Neuronal stem cell (in vitro differentiated cells): ENCODE measurements at regions not wholly inside any gene's neighbourhood (a gene's known extent, or its start where the extent isn't known, plus 50 kb on each side); places are given as distances from the start of the nearest gene placed in this dataset.

Experiments
- DNase-seq: peaks from one replicate; pipeline ENCODE4 v3.0.0-alpha.2; 2013; ENCODE audit warnings: low spot score
- H2AFZ ChIP-seq: one replicate; pipeline ENCODE4 v1.6.1; 2013; ENCODE audit warnings: mild to moderate bottlenecking, low read length, inconsistent platforms
- H2AK5ac ChIP-seq: 2 replicates; pipeline ENCODE4 v1.6.1; 2013; ENCODE audit warnings: low read depth, mild to moderate bottlenecking, inconsistent platforms, low read length, moderate library complexity, mixed read lengths
- H2BK120ac ChIP-seq: 2 replicates; pipeline ENCODE4 v1.6.1; 2013; ENCODE audit warnings: low read depth, mild to moderate bottlenecking, inconsistent platforms, low read length, moderate library complexity, mixed read lengths
- H2BK12ac ChIP-seq: one replicate; pipeline ENCODE4 v1.6.1; 2013; ENCODE audit warnings: low read length, inconsistent platforms
- H2BK15ac ChIP-seq: 2 replicates; pipeline ENCODE4 v1.6.1; 2013; ENCODE audit warnings: mild to moderate bottlenecking, low read length, inconsistent platforms, mixed read lengths
- H2BK5ac ChIP-seq: one replicate; pipeline ENCODE4 v1.6.1; 2013; ENCODE audit warnings: inconsistent platforms, mild to moderate bottlenecking, low read length, moderate library complexity
- H3K14ac ChIP-seq: one replicate; pipeline ENCODE4 v1.6.1; 2013; ENCODE audit warnings: low read length, inconsistent platforms
- H3K18ac ChIP-seq: 2 replicates; pipeline ENCODE4 v1.6.1; 2013; ENCODE audit warnings: low read length, inconsistent platforms
- H3K23ac ChIP-seq: 2 replicates; pipeline ENCODE4 v1.6.1; 2013; ENCODE audit warnings: low read depth, mild to moderate bottlenecking, mixed read lengths, low read length, inconsistent platforms; ENCODE audit not compliant: poor library complexity
- H3K27ac ChIP-seq: replicated peaks from 3 replicates; pipeline ENCODE4 v1.5.1; 2013; ENCODE audit warnings: low read length, inconsistent platforms
- H3K27me3 ChIP-seq, 3 experiments: 2 replicates each; pipeline ENCODE4 v1.6.1; 2013; ENCODE audit warnings: low read length in 3 of 3, mild to moderate bottlenecking in 2 of 3, inconsistent platforms in 1 of 3, low read depth in 1 of 3, mixed read lengths in 1 of 3, moderate library complexity in 1 of 3; ENCODE audit not compliant: control insufficient read depth in 3 of 3, insufficient read depth in 3 of 3
- H3K36me3 ChIP-seq, 2 donors: replicated peaks in 1 of 2; 2 replicates each; pipeline ENCODE4 v1.6.1; 2013; ENCODE audit warnings: low read length in 2 of 2; ENCODE audit not compliant: control insufficient read depth in 2 of 2, insufficient read depth in 2 of 2
- H3K4ac ChIP-seq: 2 replicates; pipeline ENCODE4 v1.6.1; 2013; ENCODE audit warnings: inconsistent platforms, mild to moderate bottlenecking, low read length, moderate library complexity
- H3K4me1 ChIP-seq, 2 donors: 1 replicate in 1 of 2; 2 replicates in 1 of 2; pipeline ENCODE4 v1.6.1; 2013; ENCODE audit warnings: low read length in 2 of 2, low read depth in 1 of 2; ENCODE audit not compliant: control insufficient read depth in 2 of 2, insufficient read depth in 1 of 2
- H3K4me2 ChIP-seq: one replicate; pipeline ENCODE4 v1.6.1; 2013; ENCODE audit warnings: mild to moderate bottlenecking, low read length, inconsistent platforms; ENCODE audit not compliant: insufficient read depth, poor library complexity, severe bottlenecking
- H3K4me3 ChIP-seq, 2 donors: 2 replicates each; pipeline ENCODE4 v1.5.1; 2013; ENCODE audit warnings: low read length in 2 of 2, mild to moderate bottlenecking in 2 of 2, inconsistent platforms in 1 of 2, moderate library complexity in 1 of 2
- H3K79me1 ChIP-seq: one replicate; pipeline ENCODE4 v1.6.1; 2013; ENCODE audit warnings: low read depth, mild to moderate bottlenecking, inconsistent platforms, low read length, moderate library complexity
- H3K9ac ChIP-seq: one replicate; pipeline ENCODE4 v1.6.1; 2013; ENCODE audit warnings: mild to moderate bottlenecking, low read depth, low read length, inconsistent platforms; ENCODE audit not compliant: poor library complexity
- H3K9me3 ChIP-seq, 2 donors: replicated peaks in 1 of 2; 2 replicates each; pipeline versions ENCODE3 to v1.6.1; 2013; ENCODE audit warnings: low read length in 2 of 2, mild to moderate bottlenecking in 2 of 2, inconsistent platforms in 1 of 2, low read depth in 1 of 2, mixed read lengths in 1 of 2, moderate library complexity in 1 of 2; ENCODE audit not compliant: control insufficient read depth in 2 of 2, insufficient read depth in 1 of 2
- H4K8ac ChIP-seq: one replicate; pipeline ENCODE4 v1.6.1; 2013; ENCODE audit warnings: low read depth, mild to moderate bottlenecking, inconsistent platforms, low read length, moderate library complexity
- H4K91ac ChIP-seq: one replicate; pipeline ENCODE4 v1.6.1; 2013; ENCODE audit warnings: low read length, low read depth, mild to moderate bottlenecking, inconsistent platforms; ENCODE audit not compliant: poor library complexity
- WGBS, 2 donors: extraction: QIAGEN DNeasy Blood & Tissue Kit; methylation state at CpG; one replicate each; pipeline ENCODE4 v1.1.7; 2013; ENCODE audit warnings: missing lambda C conversion rate in 2 of 2, mixed read lengths in 1 of 2; ENCODE audit not compliant: insufficient read length in 2 of 2, insufficient replicate concordance in 1 of 2; ENCODE audit errors: extremely low coverage in 2 of 2; 5-methylcytosine and 5-hydroxymethylcytosine counted together

DNA sequence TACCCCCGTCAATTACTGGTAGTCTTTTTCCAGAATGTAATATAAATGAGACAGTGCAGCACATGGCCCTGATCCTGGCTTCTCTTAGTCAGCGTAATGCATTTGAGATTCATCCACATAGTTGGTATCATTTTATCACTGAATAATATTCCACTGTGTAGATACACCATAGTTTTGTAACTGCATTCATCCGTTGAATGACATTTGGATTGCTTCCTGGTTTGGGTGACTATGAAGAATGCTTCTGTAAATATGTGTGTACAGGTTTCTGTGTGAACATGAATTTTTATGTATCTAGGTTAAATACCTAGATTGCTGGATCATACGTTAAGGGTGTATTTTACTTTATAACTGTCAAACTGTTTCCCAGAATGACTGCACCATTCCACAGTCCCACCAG lies 62.6 kb upstream of the STMND1 start:
- Histone ChIP-seq H3K9ac (no peak overlapping the region), H2BK12ac (no peak overlapping the region), H3K9me3 (peaks cover 0 to 2% of the 10 kb centered on the region in 2 donors), H3K27ac (no peak overlapping the region), H3K14ac (no peak overlapping the region), H2AK5ac (no peak overlapping the region), H3K27me3 (no peaks in the 10 kb centered on the region), H3K4me1 (no peaks in the 10 kb centered on the region), H3K4me2 (no peak overlapping the region), H4K8ac (no peak overlapping the region), H3K18ac (no peak overlapping the region), H3K23ac (no peak overlapping the region), H3K4me3 (no peak overlapping the region), H2AFZ (no peak overlapping the region), H2BK120ac (no peak overlapping the region), H2BK15ac (no peak overlapping the region), H2BK5ac (no peak overlapping the region), H4K91ac (no peak overlapping the region), H3K79me1 (no peaks in the 10 kb centered on the region), H3K4ac (no peak overlapping the region), H3K36me3 (no peaks in the 10 kb centered on the region)
- no peak for DNase-seq
- WGBS, 2 donors: no CpG with 5 or more reads among the region's 4 CpGs

DNA sequence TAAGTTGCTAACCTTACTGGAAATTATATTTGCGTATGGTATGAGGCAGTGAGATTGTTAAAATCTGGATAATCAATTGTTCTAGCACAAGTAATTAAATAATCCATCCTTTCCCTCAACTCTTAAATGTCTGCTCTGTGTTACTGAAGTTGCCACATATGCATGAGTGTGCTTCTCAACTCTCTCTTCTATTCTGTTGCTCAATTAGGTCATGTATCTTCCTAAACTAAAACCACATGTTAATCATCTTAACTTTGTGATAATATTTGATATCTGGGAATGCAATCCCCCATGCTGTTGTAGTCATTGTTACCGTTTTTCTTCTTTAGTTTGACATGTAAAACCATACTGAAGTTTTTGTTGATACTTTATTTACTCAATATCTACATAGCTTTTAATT lies 63.5 kb upstream of the STMND1 start:
- H2BK12ac ChIP-seq: no peak overlapping the region
- no peak overlapping the region for H3K9ac ChIP-seq
- H3K4me1 ChIP-seq: no peaks in the 10 kb centered on the region
- no peak for DNase-seq
- H3K14ac ChIP-seq: no peak overlapping the region
- no peak overlapping the region for H2BK5ac ChIP-seq
- H2BK120ac ChIP-seq: no peak overlapping the region
- no peak overlapping the region for H3K4me3 ChIP-seq
- no peak overlapping the region for H3K4ac ChIP-seq
- H3K9me3 ChIP-seq: peaks cover 0 to 2% of the 10 kb centered on the region in 2 donors
- no peaks in the 10 kb centered on the region for H3K79me1 ChIP-seq
- no peak overlapping the region for H3K23ac ChIP-seq
- no peak overlapping the region for H4K91ac ChIP-seq
- H3K27ac ChIP-seq: no peak overlapping the region
- no peak overlapping the region for H2BK15ac ChIP-seq
- no peak overlapping the region for H3K18ac ChIP-seq
- no CpG with 5 or more reads among the region's 2 CpGs for WGBS, 2 donors
- H3K27me3 ChIP-seq: no peaks in the 10 kb centered on the region
- H2AK5ac ChIP-seq: no peak overlapping the region
- no peaks in the 10 kb centered on the region for H3K36me3 ChIP-seq
- H2AFZ ChIP-seq: no peak overlapping the region
- H4K8ac ChIP-seq: no peak overlapping the region
- H3K4me2 ChIP-seq: no peak overlapping the region

DNA sequence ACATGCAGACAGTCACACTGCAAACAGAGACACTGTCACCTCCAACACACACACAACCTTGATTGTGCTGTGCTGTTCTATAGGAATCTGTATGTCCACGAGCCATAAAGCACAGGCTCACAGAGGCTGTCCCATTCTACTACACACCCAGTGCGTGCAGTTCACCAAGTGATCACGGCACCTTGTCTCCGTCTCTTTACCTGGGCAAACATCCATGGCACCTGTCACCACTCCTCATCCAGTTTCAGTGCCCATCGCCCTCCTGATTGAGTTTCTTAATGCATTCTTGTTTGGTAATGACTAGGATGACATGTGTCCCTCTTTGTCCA lies 65.8 kb upstream of the STMND1 start:
- Histone ChIP-seq H3K4me1 (peaks cover 0 to 2% of the 10 kb centered on the region in 2 donors), H3K4me2 (no peak overlapping the region), H3K9ac (no peak overlapping the region), H3K36me3 (no peaks in the 10 kb centered on the region), H4K91ac (no peak overlapping the region), H3K4ac (no peak overlapping the region), H2AK5ac (no peak overlapping the region), H3K27me3 (no peaks in the 10 kb centered on the region), H2BK5ac (no peak overlapping the region), H2BK12ac (no peak overlapping the region), H2BK15ac (no peak overlapping the region), H3K9me3 (peaks cover 0 to 2% of the 10 kb centered on the region in 2 donors), H3K18ac (no peak overlapping the region), H3K27ac (no peak overlapping the region), H3K4me3 (no peak overlapping the region), H2AFZ (no peak overlapping the region), H3K14ac (no peak overlapping the region), H2BK120ac (no peak overlapping the region), H4K8ac (no peak overlapping the region), H3K79me1 (no peaks in the 10 kb centered on the region), H3K23ac (no peak overlapping the region)
- no peak for DNase-seq
- WGBS, 2 donors: no CpG with 5 or more reads among the region's 5 CpGs

GRCh38 chr6:17035257-17036064 lies 66.4 kb upstream of the STMND1 start:
- Histone ChIP-seq H2BK5ac (no peak overlapping the region), H3K4me2 (no peak overlapping the region), H3K4me3 (no peak overlapping the region), H3K23ac (no peak overlapping the region), H4K8ac (no peak overlapping the region), H2BK120ac (no peak overlapping the region), H3K9me3 (peaks cover 0 to 2% of the 10 kb centered on the region in 2 donors), H2BK12ac (no peak overlapping the region), H3K18ac (no peak overlapping the region), H2BK15ac (no peak overlapping the region), H3K36me3 (no peaks in the 10 kb centered on the region), H2AFZ (no peak overlapping the region), H3K4ac (no peak overlapping the region), H3K27ac (no peak overlapping the region), H2AK5ac (no peak overlapping the region), H3K27me3 (no peaks in the 10 kb centered on the region), H3K14ac (no peak overlapping the region), H4K91ac (no peak overlapping the region), H3K9ac (no peak overlapping the region), H3K79me1 (no peaks in the 10 kb centered on the region), H3K4me1 (peaks cover 0 to 2% of the 10 kb centered on the region in 2 donors)
- DNase-seq: no peak
- WGBS, 2 donors: no CpG with 5 or more reads among the region's 8 CpGs
